ENCODE measurements at regions not wholly inside any gene's neighbourhood (a gene's known extent, or its start where the extent isn't known, plus 50 kb on each side); places are given as distances from the start of the nearest gene placed in this dataset.

GRCh38 chr6:23870496-23870895 lies 255.5 kb upstream of the NRSN1 start:
- no peak for DNase-seq (ENCODE audit: low spot score)
- Histone ChIP-seq H3K27me3 (no peaks in the 10 kb centered on the region), H3K4me1 (no peaks in the 10 kb centered on the region), H3K27ac (no peak overlapping the region), H3K36me3 (no peaks in the 10 kb centered on the region), H3K4me3 (no peak overlapping the region), H3K9me3 (no peaks in the 10 kb centered on the region)
- TF ChIP-seq, protein P1, sequence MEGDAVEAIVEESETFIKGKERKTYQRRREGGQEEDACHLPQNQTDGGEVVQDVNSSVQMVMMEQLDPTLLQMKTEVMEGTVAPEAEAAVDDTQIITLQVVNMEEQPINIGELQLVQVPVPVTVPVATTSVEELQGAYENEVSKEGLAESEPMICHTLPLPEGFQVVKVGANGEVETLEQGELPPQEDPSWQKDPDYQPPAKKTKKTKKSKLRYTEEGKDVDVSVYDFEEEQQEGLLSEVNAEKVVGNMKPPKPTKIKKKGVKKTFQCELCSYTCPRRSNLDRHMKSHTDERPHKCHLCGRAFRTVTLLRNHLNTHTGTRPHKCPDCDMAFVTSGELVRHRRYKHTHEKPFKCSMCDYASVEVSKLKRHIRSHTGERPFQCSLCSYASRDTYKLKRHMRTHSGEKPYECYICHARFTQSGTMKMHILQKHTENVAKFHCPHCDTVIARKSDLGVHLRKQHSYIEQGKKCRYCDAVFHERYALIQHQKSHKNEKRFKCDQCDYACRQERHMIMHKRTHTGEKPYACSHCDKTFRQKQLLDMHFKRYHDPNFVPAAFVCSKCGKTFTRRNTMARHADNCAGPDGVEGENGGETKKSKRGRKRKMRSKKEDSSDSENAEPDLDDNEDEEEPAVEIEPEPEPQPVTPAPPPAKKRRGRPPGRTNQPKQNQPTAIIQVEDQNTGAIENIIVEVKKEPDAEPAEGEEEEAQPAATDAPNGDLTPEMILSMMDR (IDR thresholded peaks at IDR 0.05): no peak

- Histone ChIP-seq H3K27me3 (no peaks in the 10 kb centered on the region), H3K4me3 (no peak overlapping the region), H3K27ac (no peak overlapping the region), H3K9me3 (no peaks in the 10 kb centered on the region), H3K36me3 (no peaks in the 10 kb centered on the region), H3K4me1 (no peaks in the 10 kb centered on the region)
- DNase-seq (ENCODE audit: low spot score): no peak
- TF ChIP-seq, protein P1 (IDR thresholded peaks at IDR 0.05): no peak
Measured at GRCh38 chr6:23873161-23873560, 252.9 kb upstream of the NRSN1 start.

GRCh38 chr6:23875006-23875405 lies 251.0 kb upstream of the NRSN1 start:
- no peaks in the 10 kb centered on the region for H3K36me3 ChIP-seq
- DNase-seq (ENCODE audit: low spot score): no peak
- H3K4me1 ChIP-seq: no peaks in the 10 kb centered on the region
- TF ChIP-seq, protein P1 (IDR thresholded peaks at IDR 0.05): no peak
- H3K4me3 ChIP-seq: no peak overlapping the region
- no peaks in the 10 kb centered on the region for H3K9me3 ChIP-seq
- H3K27me3 ChIP-seq: no peaks in the 10 kb centered on the region
- no peak overlapping the region for H3K27ac ChIP-seq

DNA sequence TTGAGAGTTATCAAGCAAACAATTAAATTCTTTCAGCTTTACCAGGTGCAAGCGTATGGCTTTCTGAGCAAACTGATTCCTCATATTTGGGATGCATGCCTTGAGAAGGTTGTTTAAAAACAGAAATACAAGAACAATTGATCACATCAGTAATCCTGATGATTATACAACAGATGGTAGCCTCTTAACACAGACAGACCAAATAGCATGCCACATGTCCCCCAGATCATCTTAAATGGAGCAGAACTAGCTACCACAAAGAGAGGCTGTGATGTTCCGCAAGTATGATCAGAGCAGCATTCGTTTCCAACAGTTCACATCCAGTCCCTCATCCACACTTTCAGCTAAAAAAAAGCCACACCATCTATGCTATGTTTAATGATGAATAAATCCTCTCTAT lies 246.2 kb upstream of the NRSN1 start:
- Histone ChIP-seq H3K9me3 (no peaks in the 10 kb centered on the region), H3K27ac (no peak overlapping the region), H3K27me3 (no peaks in the 10 kb centered on the region), H3K4me1 (no peaks in the 10 kb centered on the region), H3K36me3 (no peaks in the 10 kb centered on the region), H3K4me3 (no peak overlapping the region)
- TF ChIP-seq, protein P1 (IDR thresholded peaks at IDR 0.05): no peak
- no peak for DNase-seq (ENCODE audit: low spot score)

DNA sequence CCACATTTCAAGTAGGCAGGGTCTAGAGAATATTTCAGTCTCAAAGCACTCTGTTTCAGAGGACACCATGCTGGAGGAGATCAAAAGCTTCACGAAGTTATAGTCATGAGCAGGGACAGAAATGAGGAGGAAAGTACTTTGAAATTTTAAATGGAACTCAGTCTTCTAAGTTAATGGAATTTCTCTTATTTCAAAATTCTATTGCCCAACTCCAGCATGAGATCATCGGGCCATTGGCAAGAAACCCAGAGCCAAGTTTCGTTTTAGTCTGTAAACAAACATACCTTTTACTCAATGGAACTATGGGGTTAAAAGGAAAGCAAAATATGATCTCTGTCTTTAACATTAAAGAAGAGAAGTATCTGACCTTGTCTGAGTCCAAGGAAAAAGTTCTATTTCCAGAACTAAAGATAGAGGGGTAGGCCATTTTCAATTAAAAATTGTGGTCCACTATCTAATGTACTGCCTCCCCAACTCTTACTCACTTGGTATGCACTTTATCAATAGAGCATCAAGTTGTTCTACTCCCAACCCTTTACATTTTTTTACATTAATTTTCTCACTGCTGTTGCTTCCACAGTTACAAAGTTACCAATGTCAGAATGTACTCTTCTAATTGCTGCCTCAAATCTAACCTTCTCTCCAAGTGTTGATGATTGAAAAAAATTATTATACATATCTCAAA lies 235.3 kb upstream of the NRSN1 start:
- no peak for DNase-seq (ENCODE audit: low spot score)
- Histone ChIP-seq H3K27me3 (no peaks in the 10 kb centered on the region), H3K4me1 (no peaks in the 10 kb centered on the region), H3K36me3 (no peaks in the 10 kb centered on the region), H3K27ac (no peak overlapping the region), H3K4me3 (no peak overlapping the region), H3K9me3 (no peaks in the 10 kb centered on the region)
- TF ChIP-seq, protein P1 (IDR thresholded peaks at IDR 0.05): no peak

Measured in right atrium auricular region (tissue), 2 donors.